DOHH2 (cell line): ENCODE measurements at regions not wholly inside any gene's neighbourhood (a gene's known extent, or its start where the extent isn't known, plus 50 kb on each side); places are given as distances from the start of the nearest gene placed in this dataset.

ENCODE experiments used
- CTCF ChIP-seq: fragments of 200-600 bp; sonication (generic); IDR thresholded peaks from one replicate; pipeline ENCODE4 v1.5.1; 2014; ENCODE audit warnings: antibody characterized with exemption, mild to moderate bottlenecking, low read depth, low read length; ENCODE audit not compliant: poor library complexity, severe bottlenecking
- EZH2phosphoT487 ChIP-seq: fragments of 200-600 bp; sonication (generic); IDR thresholded peaks from 2 replicates; pipeline ENCODE4 v1.6.1; 2017; ENCODE audit warnings: borderline replicate concordance, mild to moderate bottlenecking, antibody characterized with exemption, low read length, moderate library complexity, mixed read lengths

DNA sequence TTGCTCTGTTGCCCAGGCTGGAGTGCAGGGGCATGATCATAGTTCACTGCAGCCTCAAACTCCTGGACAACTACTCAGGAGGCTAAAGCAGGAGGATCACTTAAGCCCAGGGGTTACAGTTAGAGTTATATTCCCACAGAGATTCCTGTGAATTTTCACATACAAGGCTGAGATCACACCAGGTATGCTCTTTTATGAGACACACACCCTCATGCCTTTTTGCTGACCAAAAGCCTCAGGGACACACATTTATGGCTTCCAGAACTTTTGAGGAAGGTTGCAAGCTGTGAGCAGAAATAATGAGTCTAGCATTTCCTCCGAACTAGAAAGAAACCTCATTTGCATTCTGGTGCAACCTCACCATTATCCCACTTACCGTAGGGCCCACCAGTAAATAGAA is 370.5 kb upstream of the ARID1B start:
- TF ChIP-seq CTCF (no peak), EZH2phosphoT487 (no peak)
